Stomach (tissue), 8 donors: ENCODE measurements at regions not wholly inside any gene's neighbourhood (a gene's known extent, or its start where the extent isn't known, plus 50 kb on each side); places are given as distances from the start of the nearest gene placed in this dataset.

Experiments
- DNase-seq, 2 donors: peaks; one replicate each; pipeline versions ENCODE4 v3.0.0 to v3.0.0-alpha.2; 2013 to 2019
- H3K27ac ChIP-seq, 5 donors: fragments of 200-600 bp in 4 of 5; sonication (generic) in 4 of 5; one replicate each; pipeline ENCODE4 v1.5.1; 2013 to 2019; ENCODE audit warnings: mild to moderate bottlenecking in 1 of 5, moderate library complexity in 1 of 5
- H3K27me3 ChIP-seq, 3 donors: fragments of 200-600 bp; sonication (generic); one replicate each; pipeline ENCODE4 v1.5.1; 2017 to 2019; ENCODE audit warnings: mixed run types in 1 of 3
- H3K36me3 ChIP-seq, 4 donors: fragments of 200-600 bp; sonication (generic); 1 replicate in 3 of 4; 2 replicates in 1 of 4; pipeline ENCODE4 v1.5.1; 2016 to 2019
- H3K4me1 ChIP-seq, 4 donors: fragments of 200-600 bp; sonication (generic); one replicate each; pipeline ENCODE4 v1.5.1; 2016 to 2019
- H3K4me3 ChIP-seq, 4 donors: fragments of 200-600 bp; sonication (generic) in 3 of 4; one replicate each; pipeline ENCODE4 v1.5.1; 2016 to 2019; ENCODE audit warnings: mild to moderate bottlenecking in 1 of 4
- H3K9me3 ChIP-seq, 4 donors: fragments of 200-600 bp; sonication (generic); one replicate each; pipeline ENCODE4 v1.5.1; 2016 to 2019
- EP300 ChIP-seq: sonication (generic); formaldehyde crosslinking; IDR thresholded peaks from one replicate; pipeline ENCODE4 v1.6.1; 2017; ENCODE audit warnings: antibody characterized with exemption
- POLR2A ChIP-seq, 4 donors: fragments of 450-650 bp; IDR thresholded peaks; one replicate each; pipeline ENCODE4 v1.6.1; 2016; ENCODE audit warnings: antibody characterized with exemption in 4 of 4, control low read depth in 2 of 4, mild to moderate bottlenecking in 1 of 4, moderate library complexity in 1 of 4
- POLR2AphosphoS5 ChIP-seq, 3 donors: sonication (generic); formaldehyde crosslinking; IDR thresholded peaks; one replicate each; pipeline ENCODE4 v1.6.1; 2016; ENCODE audit warnings: antibody characterized with exemption in 3 of 3
- WGBS, 5 donors: extraction: QIAGEN DNeasy Blood & Tissue Kit in 3 of 5; methylation state at CpG; one replicate each; pipeline versions ENCODE4 v1.1.5 to v1.1.7; 2013 to 2018; 5-methylcytosine and 5-hydroxymethylcytosine counted together
- intact Hi-C: fragments of 100-400 bp; cut with DNase I; formaldehyde crosslinking; loops from one replicate; pipeline ENCODE4 v1.15.1; 2023; ENCODE audit warnings: low total_unique reads
- TF ChIP-seq, protein P1 (sequence below), 7 experiments: fragments of 450-650 bp in 4 of 7; fragments of 200-600 bp in 3 of 7; sonication (generic) in 3 of 7; IDR thresholded peaks; one replicate each; pipeline ENCODE4 v1.5.1; 2016 to 2019; ENCODE audit warnings: antibody characterized with exemption in 7 of 7, control low read depth in 2 of 7, mild to moderate bottlenecking in 1 of 7
- donor health status: healthy with polysubstance abuse.
- donor health status: Bipolar disorder and iron deficiency.
- donor health status: healthy.

- intact Hi-C loops: no loop called here
- Histone ChIP-seq H3K9me3 (peaks cover 0 to 28% (median 7%) of the 10 kb centered on the region in 4 donors), H3K36me3 (no peaks in the 10 kb centered on the region)
Measured at GRCh38 chr18:5036523-5036922, 160.5 kb downstream of the AKAIN1 start.

DNA sequence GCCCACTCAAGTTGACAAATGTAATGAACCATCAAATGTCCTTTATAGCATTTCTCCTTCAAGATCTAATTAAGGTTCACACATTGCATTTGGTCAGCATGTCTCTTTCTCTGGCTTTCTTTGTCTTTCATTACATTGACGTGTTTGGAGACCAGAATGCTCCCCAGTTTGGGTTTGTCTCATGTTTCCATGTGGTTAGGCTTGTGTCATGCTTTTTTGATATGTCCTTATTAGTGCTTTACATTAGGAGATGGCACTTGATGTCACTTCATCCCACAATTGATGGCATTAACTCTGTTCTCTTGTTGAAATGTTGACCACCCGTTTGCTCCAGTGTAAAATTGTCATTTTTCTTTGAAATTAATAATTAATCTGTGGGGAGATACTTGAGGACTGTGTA, 165.8 kb downstream of the AKAIN1 start:
- no peaks in the 10 kb centered on the region for H3K36me3 ChIP-seq
- peaks cover 0 to 25% (median 5%) of the 10 kb centered on the region in 4 donors for H3K9me3 ChIP-seq
- H3K27ac ChIP-seq: no peak overlapping the region
- 49 to 77% (median 63%) methylated on average over 2 of the region's 2 CpGs for WGBS, 5 donors
- no peak for DNase-seq
- TF ChIP-seq POLR2A (IDR thresholded peaks at IDR 0.05) (no peak), POLR2AphosphoS5 (IDR thresholded peaks at IDR 0.05) (no peak), EP300 (no peak)
- TF ChIP-seq, protein P1, sequence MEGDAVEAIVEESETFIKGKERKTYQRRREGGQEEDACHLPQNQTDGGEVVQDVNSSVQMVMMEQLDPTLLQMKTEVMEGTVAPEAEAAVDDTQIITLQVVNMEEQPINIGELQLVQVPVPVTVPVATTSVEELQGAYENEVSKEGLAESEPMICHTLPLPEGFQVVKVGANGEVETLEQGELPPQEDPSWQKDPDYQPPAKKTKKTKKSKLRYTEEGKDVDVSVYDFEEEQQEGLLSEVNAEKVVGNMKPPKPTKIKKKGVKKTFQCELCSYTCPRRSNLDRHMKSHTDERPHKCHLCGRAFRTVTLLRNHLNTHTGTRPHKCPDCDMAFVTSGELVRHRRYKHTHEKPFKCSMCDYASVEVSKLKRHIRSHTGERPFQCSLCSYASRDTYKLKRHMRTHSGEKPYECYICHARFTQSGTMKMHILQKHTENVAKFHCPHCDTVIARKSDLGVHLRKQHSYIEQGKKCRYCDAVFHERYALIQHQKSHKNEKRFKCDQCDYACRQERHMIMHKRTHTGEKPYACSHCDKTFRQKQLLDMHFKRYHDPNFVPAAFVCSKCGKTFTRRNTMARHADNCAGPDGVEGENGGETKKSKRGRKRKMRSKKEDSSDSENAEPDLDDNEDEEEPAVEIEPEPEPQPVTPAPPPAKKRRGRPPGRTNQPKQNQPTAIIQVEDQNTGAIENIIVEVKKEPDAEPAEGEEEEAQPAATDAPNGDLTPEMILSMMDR (IDR thresholded peaks at IDR 0.05): no peak
- no peaks in the 10 kb centered on the region for H3K4me1 ChIP-seq
- intact Hi-C loops: no loop called here
- no peak overlapping the region for H3K4me3 ChIP-seq
- H3K27me3 ChIP-seq: no peaks in the 10 kb centered on the region

More at GRCh38 chr18:5036523-5036922, 160.5 kb downstream of the AKAIN1 start:
- no peak for DNase-seq
- Histone ChIP-seq H3K27me3 (no peaks in the 10 kb centered on the region), H3K4me1 (no peaks in the 10 kb centered on the region), H3K4me3 (no peak overlapping the region), H3K27ac (no peak overlapping the region)
- TF ChIP-seq POLR2AphosphoS5 (IDR thresholded peaks at IDR 0.05): no peak
- TF ChIP-seq, protein P1 (IDR thresholded peaks at IDR 0.05): no peak
- TF ChIP-seq POLR2A (IDR thresholded peaks at IDR 0.05): no peak
- TF ChIP-seq EP300: no peak

GRCh38 chr18:5030636-5031035, 166.4 kb downstream of the AKAIN1 start:
- WGBS, 5 donors: 57 to 88% (median 59%) methylated on average over 2 to 3 of the region's 3 CpGs
- Histone ChIP-seq H3K4me3 (no peak overlapping the region), H3K9me3 (peaks cover 0 to 22% (median 5%) of the 10 kb centered on the region in 4 donors), H3K36me3 (no peaks in the 10 kb centered on the region), H3K27me3 (no peaks in the 10 kb centered on the region), H3K4me1 (no peaks in the 10 kb centered on the region), H3K27ac (no peak overlapping the region)
- intact Hi-C loops: no loop called here
- no peak for DNase-seq
- TF ChIP-seq POLR2AphosphoS5 (IDR thresholded peaks at IDR 0.05) (no peak), EP300 (no peak)

- TF ChIP-seq EP300: no peak
- no peak for TF ChIP-seq POLR2A (IDR thresholded peaks at IDR 0.05)
- no peak for TF ChIP-seq POLR2AphosphoS5 (IDR thresholded peaks at IDR 0.05)
- TF ChIP-seq, protein P1 (IDR thresholded peaks at IDR 0.05): no peak
- Histone ChIP-seq H3K4me3 (no peak overlapping the region), H3K27me3 (no peaks in the 10 kb centered on the region), H3K27ac (no peak overlapping the region), H3K4me1 (no peaks in the 10 kb centered on the region), H3K36me3 (no peaks in the 10 kb centered on the region), H3K9me3 (peaks cover 0 to 13% (median 5%) of the 10 kb centered on the region in 4 donors)
- 67 to 74% (median 72%) methylated on average over 5 of the region's 5 CpGs for WGBS, 5 donors
- intact Hi-C loops: no loop called here
- no peak for DNase-seq
Measured at GRCh38 chr18:5029592-5029991, 167.5 kb downstream of the AKAIN1 start.

- no peaks in the 10 kb centered on the region for H3K36me3 ChIP-seq
- WGBS, 5 donors: 58 to 80% (median 75%) methylated on average over 2 of the region's 2 CpGs
- no peaks in the 10 kb centered on the region for H3K4me1 ChIP-seq
Measured at GRCh38 chr18:5024741-5025140, 172.3 kb downstream of the AKAIN1 start.

More at GRCh38 chr18:5024741-5025140, 172.3 kb downstream of the AKAIN1 start:
- Histone ChIP-seq H3K27ac (no peak overlapping the region), H3K9me3 (no peaks in the 10 kb centered on the region), H3K27me3 (peaks cover 0 to 9% (median 0%) of the 10 kb centered on the region in 3 donors), H3K4me3 (no peak overlapping the region)
- DNase-seq: no peak
- intact Hi-C loops: no loop called here
- no peak for TF ChIP-seq EP300
- TF ChIP-seq POLR2A (IDR thresholded peaks at IDR 0.05): no peak
- no peak for TF ChIP-seq POLR2AphosphoS5 (IDR thresholded peaks at IDR 0.05)
